ENCODE measurements at regions not wholly inside any gene's neighbourhood (a gene's known extent, or its start where the extent isn't known, plus 50 kb on each side); places are given as distances from the start of the nearest gene placed in this dataset.

DNA sequence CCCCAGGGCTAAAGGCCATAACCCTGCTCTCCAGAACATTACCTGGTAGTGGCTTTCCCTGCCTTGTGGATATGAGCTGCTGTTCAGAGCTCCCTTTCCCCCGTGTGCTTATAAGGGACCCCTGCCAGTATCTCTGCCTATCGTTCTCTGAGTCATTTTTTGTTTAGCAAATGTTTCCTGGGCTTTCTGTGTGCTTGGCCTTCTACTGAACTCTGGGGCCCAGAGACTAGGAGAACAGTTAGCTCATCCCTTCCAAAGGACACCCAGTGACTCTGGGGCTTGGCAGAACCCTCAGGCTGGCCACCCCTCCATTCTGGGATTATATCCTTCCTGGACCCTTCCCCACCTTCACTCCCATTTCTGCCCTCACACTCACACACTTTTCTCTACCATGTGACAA lies 80.8 kb upstream of the POU3F1 start:
- no peak for DNase-seq (ENCODE audit: extremely low spot score in 2 of 2)
- intact Hi-C loops (cut with DNase I), result no loop called here
- no peak for TF ChIP-seq POLR2AphosphoS5 (IDR thresholded peaks at IDR 0.05; ENCODE audit: insufficient read depth in 1 of 2, low read depth in 1 of 2)
- no peak for TF ChIP-seq POLR2A (IDR thresholded peaks at IDR 0.05)
- TF ChIP-seq, protein P1, sequence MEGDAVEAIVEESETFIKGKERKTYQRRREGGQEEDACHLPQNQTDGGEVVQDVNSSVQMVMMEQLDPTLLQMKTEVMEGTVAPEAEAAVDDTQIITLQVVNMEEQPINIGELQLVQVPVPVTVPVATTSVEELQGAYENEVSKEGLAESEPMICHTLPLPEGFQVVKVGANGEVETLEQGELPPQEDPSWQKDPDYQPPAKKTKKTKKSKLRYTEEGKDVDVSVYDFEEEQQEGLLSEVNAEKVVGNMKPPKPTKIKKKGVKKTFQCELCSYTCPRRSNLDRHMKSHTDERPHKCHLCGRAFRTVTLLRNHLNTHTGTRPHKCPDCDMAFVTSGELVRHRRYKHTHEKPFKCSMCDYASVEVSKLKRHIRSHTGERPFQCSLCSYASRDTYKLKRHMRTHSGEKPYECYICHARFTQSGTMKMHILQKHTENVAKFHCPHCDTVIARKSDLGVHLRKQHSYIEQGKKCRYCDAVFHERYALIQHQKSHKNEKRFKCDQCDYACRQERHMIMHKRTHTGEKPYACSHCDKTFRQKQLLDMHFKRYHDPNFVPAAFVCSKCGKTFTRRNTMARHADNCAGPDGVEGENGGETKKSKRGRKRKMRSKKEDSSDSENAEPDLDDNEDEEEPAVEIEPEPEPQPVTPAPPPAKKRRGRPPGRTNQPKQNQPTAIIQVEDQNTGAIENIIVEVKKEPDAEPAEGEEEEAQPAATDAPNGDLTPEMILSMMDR (IDR thresholded peaks at IDR 0.05), result no peak
- Histone ChIP-seq H3K4me3 (no peak overlapping the region), H3K27ac (no peak overlapping the region), H3K36me3 (no peaks in the 10 kb centered on the region), H3K27me3 (no peaks in the 10 kb centered on the region), H3K4me1 (no peaks in the 10 kb centered on the region), H3K9me3 (no peaks in the 10 kb centered on the region)

DNA sequence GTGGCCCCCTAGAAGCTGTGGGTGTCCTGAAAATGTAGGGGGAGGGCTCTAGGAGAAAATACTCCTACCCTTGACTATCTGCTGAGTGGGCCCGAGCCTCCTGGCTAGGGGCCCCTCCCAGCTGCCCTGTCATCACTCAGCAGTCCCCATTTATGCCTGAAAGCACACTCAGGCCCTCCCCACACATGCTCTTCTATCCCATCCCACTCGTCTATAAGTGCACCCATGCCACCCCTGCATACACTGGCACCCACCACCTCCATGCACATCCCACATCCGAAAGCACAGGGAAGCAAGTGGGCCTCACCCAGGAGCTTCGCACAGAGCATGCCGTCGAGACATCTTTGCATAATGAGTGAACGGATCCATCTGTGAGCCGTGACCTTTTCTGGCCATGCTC lies 80.4 kb upstream of the POU3F1 start:
- intact Hi-C loops (cut with DNase I), result no loop called here
- no peak overlapping the region for H3K27ac ChIP-seq

DNA sequence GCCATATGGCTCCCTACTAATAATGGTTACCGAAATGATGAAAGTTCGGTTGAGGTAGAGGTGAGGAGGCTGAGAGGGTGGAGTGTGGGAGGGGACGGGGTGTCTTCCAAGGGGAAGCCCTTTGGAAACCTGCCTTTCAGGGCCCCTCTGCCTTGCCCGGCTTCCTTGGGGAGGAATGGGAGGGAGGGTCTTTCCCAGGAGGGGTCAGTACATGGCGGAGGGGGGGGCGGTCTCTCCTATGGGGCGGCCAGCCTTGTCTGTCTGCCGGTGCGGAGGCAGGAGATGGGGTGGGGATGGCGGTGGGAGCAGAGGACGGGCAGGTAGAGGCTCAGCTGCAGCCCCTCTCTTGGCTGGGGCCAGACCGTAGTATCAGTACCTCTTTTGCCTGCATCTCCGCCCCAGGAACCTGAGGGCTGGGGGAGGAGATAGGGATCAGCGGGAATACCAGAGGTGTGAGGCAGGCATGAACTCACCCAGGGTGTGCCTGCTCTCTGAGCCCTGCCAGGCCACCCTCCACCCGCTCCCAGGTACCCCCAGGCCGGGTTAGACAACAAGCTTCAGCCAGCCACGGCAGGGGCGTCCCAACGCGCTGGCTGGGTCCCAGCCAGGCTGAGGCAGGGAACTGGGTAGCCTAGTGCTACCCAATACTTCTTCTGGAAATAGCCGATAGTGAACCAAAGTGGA lies 79.4 kb upstream of the POU3F1 start:
- no peaks in the 10 kb centered on the region for H3K27me3 ChIP-seq
- intact Hi-C loops (cut with DNase I), result no loop called here
- no peak overlapping the region for H3K27ac ChIP-seq
- TF ChIP-seq POLR2A (IDR thresholded peaks at IDR 0.05), result no peak
- TF ChIP-seq, protein P1 (IDR thresholded peaks at IDR 0.05), result no peak
- no peak for TF ChIP-seq POLR2AphosphoS5 (IDR thresholded peaks at IDR 0.05; ENCODE audit: insufficient read depth in 1 of 2, low read depth in 1 of 2)
- DNase-seq (ENCODE audit: extremely low spot score in 2 of 2), result no peak
- H3K4me1 ChIP-seq, result no peaks in the 10 kb centered on the region
- H3K36me3 ChIP-seq, result no peaks in the 10 kb centered on the region
- H3K4me3 ChIP-seq, result no peak overlapping the region
- no peaks in the 10 kb centered on the region for H3K9me3 ChIP-seq

More for the DNA sequence above, 80.4 kb upstream of the POU3F1 start:
- Histone ChIP-seq H3K9me3 (no peaks in the 10 kb centered on the region), H3K36me3 (no peaks in the 10 kb centered on the region), H3K27me3 (no peaks in the 10 kb centered on the region), H3K4me1 (no peaks in the 10 kb centered on the region), H3K4me3 (no peak overlapping the region)
- DNase-seq (ENCODE audit: extremely low spot score in 2 of 2), result no peak
- TF ChIP-seq POLR2A (IDR thresholded peaks at IDR 0.05) (no peak), POLR2AphosphoS5 (IDR thresholded peaks at IDR 0.05; ENCODE audit: insufficient read depth in 1 of 2, low read depth in 1 of 2) (no peak)
- TF ChIP-seq, protein P1 (IDR thresholded peaks at IDR 0.05), result no peak

DNA sequence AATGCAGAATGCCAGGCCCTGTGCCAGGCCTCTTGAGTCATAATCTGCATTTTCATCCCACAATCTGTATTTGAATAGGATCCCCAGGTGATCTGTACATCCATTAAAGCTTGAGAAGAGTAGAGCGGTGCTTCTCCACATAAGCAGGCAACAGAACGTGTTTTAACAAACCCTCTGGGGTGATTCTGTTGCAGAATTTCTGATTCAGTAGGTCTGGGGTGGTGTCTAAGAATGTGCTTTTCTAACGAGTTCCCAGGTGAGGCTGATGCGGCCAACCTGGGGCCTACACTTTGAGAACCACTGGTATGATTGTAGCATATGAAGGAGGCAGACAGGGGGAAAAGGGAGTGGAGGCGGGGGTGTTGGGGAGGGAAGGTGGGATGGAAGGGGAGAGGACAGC lies 78.4 kb upstream of the POU3F1 start:
- TF ChIP-seq POLR2A (IDR thresholded peaks at IDR 0.05) (no peak), POLR2AphosphoS5 (IDR thresholded peaks at IDR 0.05; ENCODE audit: insufficient read depth in 1 of 2, low read depth in 1 of 2) (no peak)
- TF ChIP-seq, protein P1 (IDR thresholded peaks at IDR 0.05), result no peak
- H3K27me3 ChIP-seq, result no peaks in the 10 kb centered on the region
- H3K27ac ChIP-seq, result no peak overlapping the region
- no peak overlapping the region for H3K4me3 ChIP-seq
- H3K36me3 ChIP-seq, result no peaks in the 10 kb centered on the region
- intact Hi-C loops (cut with DNase I), result no loop called here
- H3K9me3 ChIP-seq, result no peaks in the 10 kb centered on the region
- no peaks in the 10 kb centered on the region for H3K4me1 ChIP-seq
- DNase-seq (ENCODE audit: extremely low spot score in 2 of 2), result no peak

DNA sequence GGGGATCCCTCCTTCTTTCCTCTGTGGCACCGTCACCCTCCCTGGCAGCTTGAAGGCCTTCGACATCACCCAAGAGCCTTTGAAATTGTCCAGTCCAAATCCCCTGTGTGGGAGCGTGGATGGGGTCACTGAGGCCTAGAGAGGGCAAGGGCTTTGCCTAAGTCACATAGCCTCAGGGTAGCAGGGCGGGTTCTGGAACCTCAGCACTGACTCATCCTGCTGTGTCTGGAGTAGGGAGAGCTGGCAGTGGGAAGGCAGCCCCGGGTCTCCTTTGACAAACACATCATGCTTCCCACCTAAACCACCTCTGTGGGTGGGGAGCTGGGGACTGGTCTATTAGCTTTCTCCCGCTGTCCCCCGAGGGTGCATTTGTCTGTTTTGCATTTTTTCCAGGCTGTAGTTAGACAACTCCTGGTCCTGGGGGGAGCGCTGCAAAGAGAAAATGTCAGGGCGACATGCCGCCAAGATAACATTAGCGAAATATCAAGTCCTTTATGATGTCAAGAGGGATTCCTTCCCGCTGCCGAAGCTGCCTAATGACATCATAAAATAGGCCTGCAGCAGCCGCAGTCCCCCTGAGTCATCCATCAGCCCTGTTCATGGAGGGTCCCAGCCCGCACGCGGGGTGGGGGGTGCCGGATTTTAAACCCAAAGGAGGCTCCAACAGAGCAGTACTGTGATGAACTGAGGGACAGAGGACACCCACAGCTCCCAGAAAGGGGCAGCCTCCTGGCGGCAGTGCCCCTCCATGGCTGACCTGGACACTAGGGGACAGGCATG lies 77.0 kb upstream of the POU3F1 start:
- no peaks in the 10 kb centered on the region for H3K36me3 ChIP-seq
- H3K4me3 ChIP-seq, result no peak overlapping the region
- no peak overlapping the region for H3K27ac ChIP-seq
- intact Hi-C loops (cut with DNase I), result no loop called here
- DNase-seq (ENCODE audit: extremely low spot score in 2 of 2), result no peak
- TF ChIP-seq POLR2AphosphoS5 (IDR thresholded peaks at IDR 0.05; ENCODE audit: insufficient read depth in 1 of 2, low read depth in 1 of 2) (no peak), POLR2A (IDR thresholded peaks at IDR 0.05) (no peak)
- TF ChIP-seq, protein P1 (IDR thresholded peaks at IDR 0.05), result no peak
- no peaks in the 10 kb centered on the region for H3K4me1 ChIP-seq
- H3K27me3 ChIP-seq, result no peaks in the 10 kb centered on the region
- H3K9me3 ChIP-seq, result no peaks in the 10 kb centered on the region

Measured in vagina (tissue), 2 donors.